ENCODE measurements at regions not wholly inside any gene's neighbourhood (a gene's known extent, or its start where the extent isn't known, plus 50 kb on each side); places are given as distances from the start of the nearest gene placed in this dataset.

DNA sequence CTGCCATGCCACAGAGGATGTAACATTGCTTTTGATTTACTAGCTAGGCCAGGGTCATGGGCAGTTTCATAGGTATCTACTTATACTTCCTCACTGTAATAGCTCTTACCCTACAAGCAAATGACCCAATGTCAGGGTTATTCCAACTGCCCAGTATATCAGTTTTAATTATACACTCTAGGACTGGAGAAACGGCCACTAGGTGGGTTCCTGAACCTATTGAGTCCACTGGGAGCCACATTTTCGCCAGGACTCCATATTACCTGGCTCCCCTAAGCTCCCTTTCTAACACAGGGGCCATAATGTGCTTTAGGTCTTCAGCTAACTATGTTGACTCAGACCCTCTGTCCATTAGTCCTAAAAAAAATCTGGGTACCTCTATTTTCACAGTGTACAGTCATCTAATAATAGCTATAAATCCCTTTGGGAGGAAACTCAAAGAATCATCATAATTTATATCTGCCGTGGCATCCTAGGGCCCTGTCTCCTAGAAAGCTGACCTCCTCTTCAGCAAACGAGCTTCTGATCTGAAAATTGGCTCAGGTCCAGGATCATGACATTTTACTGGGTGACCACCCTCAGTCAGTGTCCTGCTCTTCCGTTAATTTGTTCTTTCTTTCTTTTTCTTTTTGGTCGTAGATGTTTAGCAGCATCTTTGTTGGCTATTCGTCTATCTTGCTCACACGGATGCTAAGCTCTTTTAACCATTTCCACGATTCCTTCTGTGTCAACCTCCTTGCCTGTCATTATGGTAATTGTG is 244.3 kb downstream of the FAM76B start:
- TF ChIP-seq CTCF (IDR thresholded peaks at IDR 0.05; ENCODE audit: low read depth, low read length) = no peak
- H3K27ac ChIP-seq = no peak overlapping the region
- DNase-seq (ENCODE audit: low read depth in 1 of 2, low spot score in 1 of 2) = no peak

DNA sequence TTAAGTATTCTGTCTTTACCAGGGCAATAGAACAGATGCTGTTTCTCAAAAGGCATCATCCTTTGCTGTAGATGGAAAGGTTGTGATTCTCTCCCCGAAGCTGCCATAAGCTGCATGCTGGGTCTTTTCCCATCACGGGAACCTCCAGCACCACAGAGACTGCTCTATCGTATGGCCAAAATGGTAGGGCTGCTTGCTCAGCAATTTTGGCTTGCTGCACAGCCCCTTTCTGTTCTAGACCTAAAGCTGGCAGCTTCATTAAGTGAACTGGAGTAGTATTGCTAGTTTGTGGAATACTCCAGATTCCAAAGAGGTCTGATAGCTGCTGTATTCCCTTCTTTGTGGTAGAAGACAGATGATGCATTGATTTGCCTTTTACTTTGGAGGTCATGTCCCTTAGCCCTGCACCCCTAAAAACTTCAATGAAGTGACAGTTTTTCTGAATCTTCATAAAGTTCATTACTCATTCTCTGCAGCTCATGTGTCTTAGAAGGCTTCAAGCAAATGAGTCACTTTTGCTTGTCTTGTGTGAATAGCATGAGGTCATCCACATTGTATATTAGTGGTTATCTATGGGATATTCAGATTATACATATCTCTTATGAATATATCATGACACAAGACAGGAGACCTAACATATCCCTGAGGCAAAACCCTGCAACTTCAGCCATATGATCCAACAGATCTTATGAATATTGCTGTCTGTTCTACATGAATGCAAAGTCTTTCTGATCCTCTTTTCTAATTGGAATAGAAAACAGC is 245.3 kb downstream of the FAM76B start:
- DNase-seq (ENCODE audit: low read depth in 1 of 2, low spot score in 1 of 2) = no peak
- Histone ChIP-seq H3K27ac (no peak overlapping the region), H3K36me3 (no peaks in the 10 kb centered on the region), H3K4me1 (ENCODE audit: low read depth) (no peaks in the 10 kb centered on the region), H3K9me3 (ENCODE audit: low read depth) (no peaks in the 10 kb centered on the region), H3K4me3 (no peak overlapping the region), H3K27me3 (no peaks in the 10 kb centered on the region)
- no peak for TF ChIP-seq CTCF (IDR thresholded peaks at IDR 0.05; ENCODE audit: low read depth, low read length)

More for the DNA sequence above, 244.3 kb downstream of the FAM76B start:
- no peak overlapping the region for H3K4me3 ChIP-seq
- no peaks in the 10 kb centered on the region for H3K36me3 ChIP-seq
- H3K4me1 ChIP-seq (ENCODE audit: low read depth) = no peaks in the 10 kb centered on the region
- H3K9me3 ChIP-seq (ENCODE audit: low read depth) = no peaks in the 10 kb centered on the region
- no peaks in the 10 kb centered on the region for H3K27me3 ChIP-seq

DNA sequence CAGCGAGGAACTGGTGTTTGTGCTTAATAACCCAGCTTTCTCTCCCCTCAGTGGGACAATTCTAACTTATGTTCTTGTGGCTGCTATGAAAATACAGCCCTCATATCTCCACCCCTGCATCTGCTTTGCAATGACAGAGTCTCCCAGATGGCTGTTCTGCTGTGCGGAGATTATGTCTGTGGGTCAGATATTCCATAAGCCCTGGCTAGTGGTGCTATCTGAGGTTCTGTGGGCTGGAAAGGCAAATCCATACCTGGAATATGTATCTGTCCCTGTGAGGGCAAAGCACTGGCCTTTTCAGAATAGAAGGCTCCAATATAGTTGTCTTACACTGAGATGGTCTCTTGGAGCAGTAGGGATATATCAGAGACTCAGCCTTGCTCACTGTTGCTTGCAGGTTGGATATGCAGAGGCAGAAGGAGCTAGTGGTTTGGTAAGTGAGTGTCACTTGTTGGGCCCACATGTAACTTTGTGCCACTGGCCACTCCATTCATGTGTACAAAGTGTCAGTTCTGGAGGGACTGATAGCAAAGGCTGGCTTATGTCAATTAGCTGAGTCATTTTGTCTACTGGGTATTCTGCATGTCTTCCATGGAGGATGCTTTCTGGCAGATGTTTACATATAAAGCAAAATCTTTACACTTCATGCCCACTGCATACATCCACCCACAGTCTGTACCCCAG is 246.6 kb downstream of the FAM76B start:
- Histone ChIP-seq H3K27me3 (no peaks in the 10 kb centered on the region), H3K9me3 (ENCODE audit: low read depth) (no peaks in the 10 kb centered on the region), H3K4me1 (ENCODE audit: low read depth) (no peaks in the 10 kb centered on the region), H3K4me3 (no peak overlapping the region), H3K36me3 (no peaks in the 10 kb centered on the region), H3K27ac (no peak overlapping the region)
- no peak for DNase-seq (ENCODE audit: low read depth in 1 of 2, low spot score in 1 of 2)
- no peak for TF ChIP-seq CTCF (IDR thresholded peaks at IDR 0.05; ENCODE audit: low read depth, low read length)

- no peak for TF ChIP-seq CTCF (IDR thresholded peaks at IDR 0.05; ENCODE audit: low read depth, low read length)
- no peak for DNase-seq (ENCODE audit: low read depth in 1 of 2, low spot score in 1 of 2)
- no peaks in the 10 kb centered on the region for H3K27me3 ChIP-seq
- no peaks in the 10 kb centered on the region for H3K9me3 ChIP-seq (ENCODE audit: low read depth)
- H3K36me3 ChIP-seq = no peaks in the 10 kb centered on the region
- no peak overlapping the region for H3K4me3 ChIP-seq
- no peak overlapping the region for H3K27ac ChIP-seq
- no peaks in the 10 kb centered on the region for H3K4me1 ChIP-seq (ENCODE audit: low read depth)
Measured at GRCh38 chr11:95541715-95542114, 247.9 kb downstream of the FAM76B start.

- H3K27me3 ChIP-seq = no peaks in the 10 kb centered on the region
- H3K9me3 ChIP-seq (ENCODE audit: low read depth) = no peaks in the 10 kb centered on the region
- TF ChIP-seq CTCF (IDR thresholded peaks at IDR 0.05; ENCODE audit: low read depth, low read length) = no peak
- no peak overlapping the region for H3K4me3 ChIP-seq
- no peak for DNase-seq (ENCODE audit: low read depth in 1 of 2, low spot score in 1 of 2)
- no peaks in the 10 kb centered on the region for H3K36me3 ChIP-seq
- no peaks in the 10 kb centered on the region for H3K4me1 ChIP-seq (ENCODE audit: low read depth)
- H3K27ac ChIP-seq = no peak overlapping the region
Measured at GRCh38 chr11:95536047-95536690, 253.4 kb downstream of the FAM76B start.
